ENCODE measurements at regions not wholly inside any gene's neighbourhood (a gene's known extent, or its start where the extent isn't known, plus 50 kb on each side); places are given as distances from the start of the nearest gene placed in this dataset.

DNA sequence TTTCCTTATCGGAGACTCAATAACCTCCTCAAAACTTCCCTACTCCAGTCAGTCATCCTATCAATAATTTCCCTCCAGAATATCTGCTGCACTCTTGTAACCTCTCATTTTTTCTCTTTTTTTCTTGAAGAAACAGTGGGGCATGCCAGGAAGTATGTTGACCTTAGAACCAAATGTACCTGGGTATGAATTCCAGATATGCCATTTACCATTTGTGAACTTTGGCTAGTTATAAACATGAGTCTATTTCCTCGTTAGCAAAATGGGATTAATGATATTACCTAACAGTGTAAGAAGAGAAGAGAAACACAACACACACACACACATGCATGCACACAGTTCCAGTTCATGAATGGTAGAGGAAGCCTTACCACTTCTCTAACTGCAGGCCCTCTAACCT, 578.2 kb downstream of the FAM133A start:
- DNase-seq (ENCODE audit: low spot score) = no peak
- ChIA-PET CTCF (no interaction called here), POLR2A (no interaction called here)
- Mint-ChIP-seq H3K4me3 (no peak overlapping the region), H3K36me3 (peaks cover under 1% of the 10 kb centered on the region; the same call in 1 of the 2 replicates), H3K4me1 (peaks cover 9% of the 10 kb centered on the region), H3K27me3 (ENCODE audit: low read depth) (peaks cover 6% of the 10 kb centered on the region), H3K9me3 (peaks cover 6% of the 10 kb centered on the region), H3K27ac (no peak overlapping the region)
- TF ChIP-seq NFYB (CRISPR knock-in tag; conservative IDR thresholded peaks at IDR 0.05; ENCODE audit: low read depth) (no peak), JAZF1 (CRISPR knock-in tag; IDR thresholded peaks at IDR 0.05) (no peak), NFE2L1 (CRISPR knock-in tag; IDR thresholded peaks at IDR 0.05) (no peak), ZNF263 (CRISPR knock-in tag; IDR thresholded peaks at IDR 0.05; ENCODE audit: low read depth) (no peak), ZNF416 (CRISPR knock-in tag; IDR thresholded peaks at IDR 0.05) (no peak)
- ATAC-seq = no peak

- peaks cover 6% of the 10 kb centered on the region for H3K4me1 Mint-ChIP-seq
- TF ChIP-seq CREM (CRISPR knock-in tag; IDR thresholded peaks at IDR 0.05) (no peak), ATF1 (CRISPR knock-in tag; IDR thresholded peaks at IDR 0.05) (no peak), MXD4 (CRISPR knock-in tag; IDR thresholded peaks at IDR 0.05; ENCODE audit: borderline replicate concordance) (no peak), NFATC4 (CRISPR knock-in tag; IDR thresholded peaks at IDR 0.05) (no peak), RORB (CRISPR knock-in tag; IDR thresholded peaks at IDR 0.05) (no peak), ZNF232 (CRISPR knock-in tag; IDR thresholded peaks at IDR 0.05) (no peak), TEAD4 (CRISPR knock-in tag; IDR thresholded peaks at IDR 0.05) (no peak), EMX1 (CRISPR knock-in tag; IDR thresholded peaks at IDR 0.05) (no peak)
- TF ChIP-seq, protein P1, sequence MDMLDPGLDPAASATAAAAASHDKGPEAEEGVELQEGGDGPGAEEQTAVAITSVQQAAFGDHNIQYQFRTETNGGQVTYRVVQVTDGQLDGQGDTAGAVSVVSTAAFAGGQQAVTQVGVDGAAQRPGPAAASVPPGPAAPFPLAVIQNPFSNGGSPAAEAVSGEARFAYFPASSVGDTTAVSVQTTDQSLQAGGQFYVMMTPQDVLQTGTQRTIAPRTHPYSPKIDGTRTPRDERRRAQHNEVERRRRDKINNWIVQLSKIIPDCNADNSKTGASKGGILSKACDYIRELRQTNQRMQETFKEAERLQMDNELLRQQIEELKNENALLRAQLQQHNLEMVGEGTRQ (CRISPR knock-in tag; IDR thresholded peaks at IDR 0.05) = no peak
- TF ChIP-seq, protein P2, sequence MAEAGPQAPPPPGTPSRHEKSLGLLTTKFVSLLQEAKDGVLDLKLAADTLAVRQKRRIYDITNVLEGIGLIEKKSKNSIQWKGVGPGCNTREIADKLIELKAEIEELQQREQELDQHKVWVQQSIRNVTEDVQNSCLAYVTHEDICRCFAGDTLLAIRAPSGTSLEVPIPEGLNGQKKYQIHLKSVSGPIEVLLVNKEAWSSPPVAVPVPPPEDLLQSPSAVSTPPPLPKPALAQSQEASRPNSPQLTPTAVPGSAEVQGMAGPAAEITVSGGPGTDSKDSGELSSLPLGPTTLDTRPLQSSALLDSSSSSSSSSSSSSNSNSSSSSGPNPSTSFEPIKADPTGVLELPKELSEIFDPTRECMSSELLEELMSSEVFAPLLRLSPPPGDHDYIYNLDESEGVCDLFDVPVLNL (CRISPR knock-in tag; IDR thresholded peaks at IDR 0.05; ENCODE audit: borderline replicate concordance, low read depth) = no peak
- TF ChIP-seq, protein P3, sequence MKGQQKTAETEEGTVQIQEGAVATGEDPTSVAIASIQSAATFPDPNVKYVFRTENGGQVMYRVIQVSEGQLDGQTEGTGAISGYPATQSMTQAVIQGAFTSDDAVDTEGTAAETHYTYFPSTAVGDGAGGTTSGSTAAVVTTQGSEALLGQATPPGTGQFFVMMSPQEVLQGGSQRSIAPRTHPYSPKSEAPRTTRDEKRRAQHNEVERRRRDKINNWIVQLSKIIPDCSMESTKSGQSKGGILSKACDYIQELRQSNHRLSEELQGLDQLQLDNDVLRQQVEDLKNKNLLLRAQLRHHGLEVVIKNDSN (CRISPR knock-in tag; IDR thresholded peaks at IDR 0.05) = no peak
- no peaks in the 10 kb centered on the region; the same call in 1 of the 2 replicates for H3K27me3 Mint-ChIP-seq (ENCODE audit: low read depth)
- H3K36me3 Mint-ChIP-seq = peaks cover 8% of the 10 kb centered on the region
- no peak overlapping the region for H3K27ac Mint-ChIP-seq
- DNase-seq (ENCODE audit: low spot score) = no peak
- no peak for ATAC-seq
- H3K9me3 Mint-ChIP-seq = peaks cover 16% of the 10 kb centered on the region
- no peak overlapping the region for H3K4me3 Mint-ChIP-seq
- ChIA-PET CTCF (no interaction called here), POLR2A (no interaction called here)
These were observed 582.4 kb downstream of the FAM133A start for GRCh38 chrX:94256396-94256795.

- H3K27me3 Mint-ChIP-seq (ENCODE audit: low read depth) = no peaks in the 10 kb centered on the region
- H3K27ac Mint-ChIP-seq = no peak overlapping the region
- ChIA-PET POLR2A (no interaction called here), CTCF (no interaction called here)
- ATAC-seq (no peak), DNase-seq (ENCODE audit: low spot score) (no peak)
- no peaks in the 10 kb centered on the region for H3K4me1 Mint-ChIP-seq
- H3K9me3 Mint-ChIP-seq = peaks cover 37% of the 10 kb centered on the region
- H3K4me3 Mint-ChIP-seq = no peak overlapping the region
- H3K36me3 Mint-ChIP-seq = peaks cover 30% of the 10 kb centered on the region
- TF ChIP-seq TEAD4 (CRISPR knock-in tag; IDR thresholded peaks at IDR 0.05) = no peak
- TF ChIP-seq RORB (CRISPR knock-in tag; IDR thresholded peaks at IDR 0.05) = no peak
- no peak for TF ChIP-seq ATF1 (CRISPR knock-in tag; IDR thresholded peaks at IDR 0.05)
- TF ChIP-seq, protein P4, sequence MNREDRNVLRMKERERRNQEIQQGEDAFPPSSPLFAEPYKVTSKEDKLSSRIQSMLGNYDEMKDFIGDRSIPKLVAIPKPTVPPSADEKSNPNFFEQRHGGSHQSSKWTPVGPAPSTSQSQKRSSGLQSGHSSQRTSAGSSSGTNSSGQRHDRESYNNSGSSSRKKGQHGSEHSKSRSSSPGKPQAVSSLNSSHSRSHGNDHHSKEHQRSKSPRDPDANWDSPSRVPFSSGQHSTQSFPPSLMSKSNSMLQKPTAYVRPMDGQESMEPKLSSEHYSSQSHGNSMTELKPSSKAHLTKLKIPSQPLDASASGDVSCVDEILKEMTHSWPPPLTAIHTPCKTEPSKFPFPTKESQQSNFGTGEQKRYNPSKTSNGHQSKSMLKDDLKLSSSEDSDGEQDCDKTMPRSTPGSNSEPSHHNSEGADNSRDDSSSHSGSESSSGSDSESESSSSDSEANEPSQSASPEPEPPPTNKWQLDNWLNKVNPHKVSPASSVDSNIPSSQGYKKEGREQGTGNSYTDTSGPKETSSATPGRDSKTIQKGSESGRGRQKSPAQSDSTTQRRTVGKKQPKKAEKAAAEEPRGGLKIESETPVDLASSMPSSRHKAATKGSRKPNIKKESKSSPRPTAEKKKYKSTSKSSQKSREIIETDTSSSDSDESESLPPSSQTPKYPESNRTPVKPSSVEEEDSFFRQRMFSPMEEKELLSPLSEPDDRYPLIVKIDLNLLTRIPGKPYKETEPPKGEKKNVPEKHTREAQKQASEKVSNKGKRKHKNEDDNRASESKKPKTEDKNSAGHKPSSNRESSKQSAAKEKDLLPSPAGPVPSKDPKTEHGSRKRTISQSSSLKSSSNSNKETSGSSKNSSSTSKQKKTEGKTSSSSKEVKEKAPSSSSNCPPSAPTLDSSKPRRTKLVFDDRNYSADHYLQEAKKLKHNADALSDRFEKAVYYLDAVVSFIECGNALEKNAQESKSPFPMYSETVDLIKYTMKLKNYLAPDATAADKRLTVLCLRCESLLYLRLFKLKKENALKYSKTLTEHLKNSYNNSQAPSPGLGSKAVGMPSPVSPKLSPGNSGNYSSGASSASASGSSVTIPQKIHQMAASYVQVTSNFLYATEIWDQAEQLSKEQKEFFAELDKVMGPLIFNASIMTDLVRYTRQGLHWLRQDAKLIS (CRISPR knock-in tag; IDR thresholded peaks at IDR 0.05; ENCODE audit: borderline replicate concordance) = no peak
- no peak for TF ChIP-seq KAT7 (CRISPR knock-in tag; IDR thresholded peaks at IDR 0.05; ENCODE audit: borderline replicate concordance)
- TF ChIP-seq, protein P5, sequence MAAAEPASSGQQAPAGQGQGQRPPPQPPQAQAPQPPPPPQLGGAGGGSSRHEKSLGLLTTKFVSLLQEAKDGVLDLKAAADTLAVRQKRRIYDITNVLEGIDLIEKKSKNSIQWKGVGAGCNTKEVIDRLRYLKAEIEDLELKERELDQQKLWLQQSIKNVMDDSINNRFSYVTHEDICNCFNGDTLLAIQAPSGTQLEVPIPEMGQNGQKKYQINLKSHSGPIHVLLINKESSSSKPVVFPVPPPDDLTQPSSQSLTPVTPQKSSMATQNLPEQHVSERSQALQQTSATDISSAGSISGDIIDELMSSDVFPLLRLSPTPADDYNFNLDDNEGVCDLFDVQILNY (CRISPR knock-in tag; IDR thresholded peaks at IDR 0.05) = no peak
- TF ChIP-seq, protein P6, sequence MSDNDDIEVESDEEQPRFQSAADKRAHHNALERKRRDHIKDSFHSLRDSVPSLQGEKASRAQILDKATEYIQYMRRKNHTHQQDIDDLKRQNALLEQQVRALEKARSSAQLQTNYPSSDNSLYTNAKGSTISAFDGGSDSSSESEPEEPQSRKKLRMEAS (CRISPR knock-in tag; IDR thresholded peaks at IDR 0.05) = no peak
- TF ChIP-seq, protein P7, sequence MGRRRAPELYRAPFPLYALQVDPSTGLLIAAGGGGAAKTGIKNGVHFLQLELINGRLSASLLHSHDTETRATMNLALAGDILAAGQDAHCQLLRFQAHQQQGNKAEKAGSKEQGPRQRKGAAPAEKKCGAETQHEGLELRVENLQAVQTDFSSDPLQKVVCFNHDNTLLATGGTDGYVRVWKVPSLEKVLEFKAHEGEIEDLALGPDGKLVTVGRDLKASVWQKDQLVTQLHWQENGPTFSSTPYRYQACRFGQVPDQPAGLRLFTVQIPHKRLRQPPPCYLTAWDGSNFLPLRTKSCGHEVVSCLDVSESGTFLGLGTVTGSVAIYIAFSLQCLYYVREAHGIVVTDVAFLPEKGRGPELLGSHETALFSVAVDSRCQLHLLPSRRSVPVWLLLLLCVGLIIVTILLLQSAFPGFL (CRISPR knock-in tag; IDR thresholded peaks at IDR 0.05; ENCODE audit: borderline replicate concordance) = no peak
- no peak for TF ChIP-seq NR2C2 (CRISPR knock-in tag; IDR thresholded peaks at IDR 0.05)
- TF ChIP-seq ZNF219 (CRISPR knock-in tag; IDR thresholded peaks at IDR 0.05; ENCODE audit: borderline replicate concordance) = no peak
These were observed 591.3 kb downstream of the FAM133A start for GRCh38 chrX:94265323-94265722.

Measured in WTC11 (cell line).